Retinal pigment epithelial cell (primary cell): ENCODE measurements at regions not wholly inside any gene's neighbourhood (a gene's known extent, or its start where the extent isn't known, plus 50 kb on each side); places are given as distances from the start of the nearest gene placed in this dataset.
A peak's percentile ranks its signal among the peaks of the same experiment; 100 is the strongest.

ENCODE experiments used
- DNase-seq: peaks from one replicate; pipeline ENCODE4 v3.0.0-alpha.2; 2010; ENCODE audit warnings: low read depth
- H3K4me3 ChIP-seq: 2 replicates; pipeline ENCODE4 v1.5.1; 2011; ENCODE audit warnings: mild to moderate bottlenecking, low read length, control low read depth, moderate library complexity
- TF ChIP-seq, protein P1 (sequence below): conservative IDR thresholded peaks from 2 replicates; pipeline ENCODE4 v1.5.1; 2011; ENCODE audit warnings: low read depth, low read length, control low read depth, inconsistent platforms

DNA sequence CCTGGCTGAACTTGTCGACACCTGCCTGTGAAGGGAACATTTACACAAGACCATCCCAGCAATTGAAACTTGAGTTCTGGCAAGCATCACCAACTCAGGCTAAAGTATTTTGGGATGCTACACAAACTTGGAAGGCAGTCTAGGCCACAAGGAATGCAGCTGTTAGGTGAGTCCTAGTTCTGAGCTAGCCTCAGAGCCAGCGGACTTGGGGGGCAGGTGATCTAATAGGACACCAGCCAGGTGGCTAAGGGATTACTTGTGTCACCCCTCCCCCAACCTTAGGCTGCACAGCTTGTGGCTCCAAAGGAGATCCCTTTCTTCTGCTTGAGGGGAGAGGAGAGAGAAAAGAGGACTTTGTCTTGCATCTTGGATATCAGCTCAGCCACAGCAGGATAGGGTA lies 62.3 kb upstream of the DKK2 start:
- no peak for DNase-seq
- TF ChIP-seq, protein P1, sequence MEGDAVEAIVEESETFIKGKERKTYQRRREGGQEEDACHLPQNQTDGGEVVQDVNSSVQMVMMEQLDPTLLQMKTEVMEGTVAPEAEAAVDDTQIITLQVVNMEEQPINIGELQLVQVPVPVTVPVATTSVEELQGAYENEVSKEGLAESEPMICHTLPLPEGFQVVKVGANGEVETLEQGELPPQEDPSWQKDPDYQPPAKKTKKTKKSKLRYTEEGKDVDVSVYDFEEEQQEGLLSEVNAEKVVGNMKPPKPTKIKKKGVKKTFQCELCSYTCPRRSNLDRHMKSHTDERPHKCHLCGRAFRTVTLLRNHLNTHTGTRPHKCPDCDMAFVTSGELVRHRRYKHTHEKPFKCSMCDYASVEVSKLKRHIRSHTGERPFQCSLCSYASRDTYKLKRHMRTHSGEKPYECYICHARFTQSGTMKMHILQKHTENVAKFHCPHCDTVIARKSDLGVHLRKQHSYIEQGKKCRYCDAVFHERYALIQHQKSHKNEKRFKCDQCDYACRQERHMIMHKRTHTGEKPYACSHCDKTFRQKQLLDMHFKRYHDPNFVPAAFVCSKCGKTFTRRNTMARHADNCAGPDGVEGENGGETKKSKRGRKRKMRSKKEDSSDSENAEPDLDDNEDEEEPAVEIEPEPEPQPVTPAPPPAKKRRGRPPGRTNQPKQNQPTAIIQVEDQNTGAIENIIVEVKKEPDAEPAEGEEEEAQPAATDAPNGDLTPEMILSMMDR, result no peak

DNA sequence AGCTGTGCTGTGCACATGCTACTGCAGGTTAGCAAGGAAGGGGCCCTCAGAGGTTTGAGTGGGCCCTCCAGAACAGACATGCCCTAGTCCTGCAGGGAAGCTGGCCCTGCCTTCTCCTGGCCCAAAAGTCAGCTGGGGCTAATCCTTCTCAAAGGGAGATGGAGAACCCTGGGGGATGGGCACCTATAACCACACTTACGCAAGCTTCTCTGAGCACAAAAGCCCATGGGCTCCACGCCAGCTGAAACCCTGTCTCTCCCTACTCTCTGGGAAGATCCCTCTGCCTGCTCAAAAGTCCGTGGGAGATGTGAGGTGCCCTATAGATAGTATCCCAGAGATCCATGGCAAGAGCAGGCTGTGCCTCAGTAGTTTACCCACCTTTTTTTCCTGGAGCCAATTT lies 58.9 kb upstream of the DKK2 start:
- H3K4me3 ChIP-seq, result no peak overlapping the region
- no peak for DNase-seq
- TF ChIP-seq, protein P1, result no peak

More for the DNA sequence above, 62.3 kb upstream of the DKK2 start:
- H3K4me3 ChIP-seq, result no peak overlapping the region

- no peak overlapping the region for H3K4me3 ChIP-seq
- TF ChIP-seq, protein P1, result peak; percentile 56
- DNase-seq, result no peak
Observed at GRCh38 chr4:107094332-107094731, 58.2 kb upstream of the DKK2 start.
